ENCODE measurements at regions not wholly inside any gene's neighbourhood (a gene's known extent, or its start where the extent isn't known, plus 50 kb on each side); places are given as distances from the start of the nearest gene placed in this dataset.

DNA sequence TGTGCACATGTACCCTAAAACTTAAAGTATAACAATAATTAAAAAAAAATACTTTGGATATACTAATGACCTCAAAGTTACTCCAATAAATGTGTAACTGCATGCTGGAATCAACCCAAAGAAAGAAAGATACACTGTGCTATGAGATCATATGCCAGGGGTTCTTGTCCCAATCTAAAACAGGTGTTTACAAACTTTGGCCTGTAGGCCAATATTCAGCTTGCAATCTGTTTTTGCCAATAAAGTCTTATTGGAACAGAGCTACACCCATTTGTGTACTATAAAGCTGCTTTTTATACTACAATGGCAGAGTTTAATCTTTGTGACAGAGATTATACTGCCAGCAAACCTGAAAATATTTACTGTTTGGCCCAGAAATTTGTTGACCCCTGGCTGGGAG lies 138.8 kb upstream of the AFF2 start:
- DNase-seq (ENCODE audit: extremely low read depth in 1 of 2, low read depth in 1 of 2) = no peak

DNA sequence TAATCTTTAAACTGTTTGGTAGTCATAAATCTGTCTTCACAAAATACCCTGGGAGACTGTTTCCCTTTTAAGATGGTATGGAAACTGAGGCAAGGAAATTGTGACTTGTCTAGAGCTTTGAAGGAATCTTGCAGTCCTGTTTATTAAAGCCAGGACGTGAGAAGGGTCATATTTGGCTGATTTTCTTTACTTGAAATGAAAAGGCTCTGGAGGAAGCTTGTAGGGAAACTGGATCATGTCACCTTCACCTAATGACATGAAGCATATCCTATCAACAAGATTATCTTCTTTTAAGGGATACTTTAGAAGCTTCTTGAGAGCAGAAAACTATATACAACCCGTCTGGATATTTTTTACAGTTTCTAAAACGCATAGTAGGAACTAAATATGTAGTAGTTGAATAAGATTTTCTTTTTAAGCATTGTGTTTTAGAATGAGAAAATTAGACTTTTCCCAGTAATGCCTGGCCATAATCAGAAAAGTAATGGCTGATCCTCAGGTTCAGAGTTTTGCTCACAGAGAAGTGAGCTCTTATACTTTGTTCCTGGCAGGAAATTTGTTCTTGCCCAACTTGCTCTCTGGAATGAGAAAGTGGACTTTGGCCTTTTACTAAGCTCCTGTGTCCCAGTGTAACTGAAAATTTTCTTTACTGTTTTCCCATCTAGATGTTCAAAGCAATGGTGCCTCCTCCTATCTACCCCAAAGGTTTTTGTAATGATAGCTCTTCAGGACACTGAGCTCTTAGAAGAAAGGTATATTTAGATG lies 136.8 kb upstream of the AFF2 start:
- DNase-seq (ENCODE audit: extremely low read depth in 1 of 2, low read depth in 1 of 2) = no peak

DNA sequence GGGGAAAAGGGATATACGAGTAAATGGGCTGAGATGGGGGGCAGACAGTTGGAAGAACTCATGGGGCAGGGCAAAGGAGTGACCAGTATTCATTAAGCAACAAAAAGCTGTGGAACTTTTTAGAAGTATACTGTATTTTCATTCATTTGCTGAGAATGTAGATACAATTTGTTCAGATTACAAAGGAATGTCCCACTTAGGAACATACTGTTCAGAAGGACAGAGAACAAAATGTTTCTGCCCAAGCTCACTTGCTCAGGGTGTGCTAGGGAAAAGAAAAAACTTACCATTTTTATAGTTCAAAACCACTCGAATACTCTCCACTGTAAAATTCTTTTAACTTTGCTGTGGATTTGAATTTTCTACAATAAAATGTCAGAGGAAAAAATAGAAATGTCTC lies 135.2 kb upstream of the AFF2 start:
- DNase-seq (ENCODE audit: extremely low read depth in 1 of 2, low read depth in 1 of 2) = no peak

DNA sequence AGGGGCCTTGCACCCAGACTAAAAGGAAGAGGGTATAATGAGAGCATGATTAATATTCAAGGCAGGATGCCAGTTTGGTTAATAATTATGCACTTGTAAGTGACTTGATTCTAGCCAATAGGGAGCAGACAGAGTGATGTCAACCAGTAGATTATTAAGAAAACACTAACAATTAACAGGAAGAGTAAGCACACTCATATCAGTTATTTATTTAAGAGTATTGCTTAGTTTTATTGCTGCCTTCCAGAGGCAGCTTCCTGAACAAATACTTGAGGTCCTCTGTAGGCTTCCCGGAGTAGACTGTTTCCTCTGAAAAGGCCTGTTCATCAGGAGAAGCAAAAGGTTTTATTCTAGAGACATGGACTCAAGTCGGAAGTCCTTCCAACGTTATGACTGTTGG lies 129.1 kb upstream of the AFF2 start:
- no peak for DNase-seq (ENCODE audit: extremely low read depth in 1 of 2, low read depth in 1 of 2)

DNA sequence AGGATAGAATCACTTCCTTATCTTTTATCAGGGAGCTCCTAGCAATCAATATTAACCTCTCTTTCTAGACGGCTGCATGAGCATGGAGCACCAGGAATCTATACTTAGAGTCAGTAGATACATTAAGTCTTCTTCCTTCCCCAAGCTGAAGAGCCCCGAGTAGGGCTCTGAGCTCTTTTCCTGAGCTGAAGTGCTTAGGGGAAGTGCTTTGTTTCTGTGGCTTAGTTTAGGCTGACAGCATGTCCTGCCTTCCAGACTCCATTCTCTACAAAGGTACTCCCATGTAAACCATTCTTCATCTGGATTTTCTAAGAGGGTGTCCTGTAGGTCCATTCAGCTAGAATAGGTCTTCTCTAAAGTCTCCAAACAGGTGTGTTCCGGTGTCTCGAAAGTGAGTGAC lies 127.5 kb upstream of the AFF2 start:
- no peak for DNase-seq (ENCODE audit: extremely low read depth in 1 of 2, low read depth in 1 of 2)

DNA sequence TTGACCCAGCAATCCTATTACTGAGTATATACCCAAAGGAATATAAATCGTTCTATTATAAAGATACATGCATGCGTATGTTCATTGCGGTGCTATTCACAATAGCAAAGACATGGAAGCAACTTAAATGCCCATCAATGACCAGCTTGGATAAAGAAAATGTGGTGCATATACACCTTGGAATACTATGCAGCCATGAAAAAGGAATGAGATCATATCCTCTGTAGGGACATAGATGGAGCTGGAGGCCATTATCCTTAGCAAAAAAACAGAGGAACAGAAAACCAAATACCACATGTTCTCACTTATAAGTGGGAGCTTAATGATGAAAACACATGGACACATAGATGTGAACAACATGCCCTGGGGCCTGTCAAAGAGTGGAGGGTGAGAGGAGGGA lies 124.1 kb upstream of the AFF2 start:
- DNase-seq (ENCODE audit: extremely low read depth in 1 of 2, low read depth in 1 of 2) = no peak

DNA sequence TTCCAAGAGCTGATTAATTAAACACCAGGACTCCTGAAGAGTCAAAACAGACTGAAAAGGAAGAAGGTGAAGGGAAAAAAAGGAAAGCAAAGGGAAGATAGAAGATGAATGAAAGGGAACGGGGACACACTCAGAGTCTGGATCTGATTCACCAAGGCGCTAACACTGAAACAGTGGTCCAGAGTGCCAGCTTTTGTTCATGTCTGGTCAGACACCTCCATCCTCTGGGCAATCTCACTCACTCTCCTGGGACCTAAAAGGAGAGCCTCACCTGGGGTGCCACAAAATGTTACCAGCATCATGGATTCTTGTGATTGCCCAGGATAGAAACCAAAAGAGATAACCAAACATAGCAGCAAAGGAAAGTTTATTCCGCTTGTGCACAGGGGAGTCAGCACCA lies 120.3 kb upstream of the AFF2 start:
- no peak for DNase-seq (ENCODE audit: extremely low read depth in 1 of 2, low read depth in 1 of 2)

DNA sequence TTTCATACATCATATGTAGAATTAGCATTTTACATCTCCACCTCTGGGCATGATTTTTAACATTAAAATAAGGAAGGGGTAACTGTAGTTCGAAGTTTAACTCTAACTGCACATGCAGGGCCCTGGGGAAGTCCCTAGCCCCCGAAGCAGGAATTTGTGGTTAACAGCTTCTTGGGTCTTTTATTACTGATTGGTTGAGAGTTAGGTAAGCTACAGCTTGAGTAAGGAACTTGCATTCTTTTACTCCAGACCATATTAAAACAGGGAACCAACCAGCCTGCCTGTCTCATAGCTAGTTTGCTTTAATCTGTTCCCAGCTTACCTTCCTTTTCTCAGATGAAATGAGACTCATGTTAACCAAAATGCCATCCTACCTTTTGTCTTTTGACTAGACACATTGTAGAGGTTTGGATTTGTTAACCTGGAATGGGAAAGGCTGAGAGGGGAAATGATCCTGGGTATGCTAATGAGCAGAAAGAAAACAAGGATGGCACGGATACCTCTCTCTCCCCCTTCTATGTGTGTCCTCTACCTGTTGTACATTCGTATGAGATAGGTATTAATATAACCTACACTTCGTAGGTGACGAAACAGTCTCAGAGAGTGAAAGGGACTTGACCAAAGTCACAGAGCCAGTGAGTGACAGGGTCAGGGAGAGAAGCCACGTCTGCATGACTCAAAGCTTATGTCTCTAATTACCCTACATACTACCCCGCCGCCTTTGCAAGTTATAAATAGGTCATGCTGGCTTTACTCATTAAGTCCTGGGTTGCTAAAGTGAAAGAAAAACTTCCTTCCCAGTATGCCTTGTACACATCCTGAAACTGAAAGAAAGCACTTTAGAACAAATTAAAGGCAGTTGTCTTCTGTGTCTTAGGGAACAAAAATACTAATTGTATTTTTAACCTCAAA lies 119.5 kb upstream of the AFF2 start:
- no peak for DNase-seq (ENCODE audit: extremely low read depth in 1 of 2, low read depth in 1 of 2)

DNA sequence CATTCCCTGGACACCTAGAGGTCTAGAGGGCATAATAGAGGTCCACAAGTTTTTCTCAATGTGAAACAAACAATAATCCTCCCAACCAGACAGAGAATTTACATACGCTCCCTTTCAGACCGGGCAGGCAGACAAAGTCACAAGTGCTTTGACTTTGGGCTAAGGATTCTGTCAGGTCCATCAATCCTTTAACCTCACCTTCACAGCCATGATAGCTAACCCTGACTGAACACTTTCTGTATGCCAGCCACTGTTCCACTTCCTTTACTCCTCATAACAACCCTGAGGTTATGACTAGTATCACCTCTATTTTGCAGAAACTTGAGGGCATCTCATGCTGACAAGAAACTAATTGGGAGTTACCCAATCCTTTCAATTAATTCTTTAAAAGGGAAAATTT lies 118.8 kb upstream of the AFF2 start:
- no peak for DNase-seq (ENCODE audit: extremely low read depth in 1 of 2, low read depth in 1 of 2)

DNA sequence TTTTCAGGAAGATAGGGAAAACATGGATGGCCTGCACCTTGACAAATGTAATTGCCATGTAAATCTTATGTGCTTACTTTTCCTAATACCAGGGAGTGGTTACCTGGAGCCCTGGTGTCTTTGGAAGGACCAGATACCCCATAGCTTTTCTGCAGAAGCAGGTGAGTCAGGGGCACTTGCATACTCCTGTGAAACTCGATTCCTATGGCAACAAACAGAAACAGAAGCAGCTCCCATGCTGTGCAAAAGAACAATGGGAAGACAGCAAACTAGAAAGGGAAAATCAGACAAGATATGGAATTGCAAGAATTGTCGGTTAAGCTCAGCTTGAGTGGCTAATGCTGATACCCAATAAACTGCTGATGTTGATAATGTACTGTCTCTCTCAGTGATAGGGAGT lies 117.4 kb upstream of the AFF2 start:
- DNase-seq (ENCODE audit: extremely low read depth in 1 of 2, low read depth in 1 of 2) = no peak

DNA sequence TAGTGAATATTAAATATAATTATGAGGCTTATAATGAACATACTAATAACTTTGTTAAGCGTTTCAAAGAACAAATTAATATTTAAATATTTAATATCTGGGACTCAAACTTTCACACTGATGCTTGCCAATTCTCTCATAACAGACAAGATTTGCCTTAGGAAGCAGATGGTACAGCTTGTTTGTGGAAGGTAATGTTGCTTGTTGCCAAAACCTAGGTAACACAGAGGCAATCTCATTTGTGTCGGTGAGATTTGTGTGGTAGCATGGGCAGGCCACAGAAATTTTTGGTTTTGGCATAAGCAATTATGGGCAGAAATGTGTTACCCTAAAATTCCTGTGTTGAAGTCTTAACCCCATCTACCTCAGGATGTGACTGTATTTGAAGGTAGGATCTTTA lies 114.9 kb upstream of the AFF2 start:
- no peak for DNase-seq (ENCODE audit: extremely low read depth in 1 of 2, low read depth in 1 of 2)

DNA sequence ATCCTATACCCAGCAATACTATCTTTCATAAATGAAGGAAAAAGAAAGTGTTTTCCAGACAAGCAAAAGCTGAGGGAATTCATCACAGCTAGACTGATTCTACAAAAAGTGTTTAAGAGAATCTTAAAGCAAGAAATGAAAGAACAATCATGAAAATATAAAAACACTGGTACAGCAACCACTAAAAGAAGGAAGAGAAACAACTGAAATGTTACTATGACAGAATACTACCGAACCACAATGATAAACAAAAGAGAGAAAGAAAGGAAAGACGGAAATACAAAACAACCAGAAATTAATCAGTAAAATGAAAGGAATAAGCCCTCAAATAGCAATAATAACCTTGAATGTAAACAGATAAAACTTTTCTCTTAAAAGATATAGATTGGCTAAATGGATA lies 110.8 kb upstream of the AFF2 start:
- DNase-seq (ENCODE audit: extremely low read depth in 1 of 2, low read depth in 1 of 2) = no peak

DNA sequence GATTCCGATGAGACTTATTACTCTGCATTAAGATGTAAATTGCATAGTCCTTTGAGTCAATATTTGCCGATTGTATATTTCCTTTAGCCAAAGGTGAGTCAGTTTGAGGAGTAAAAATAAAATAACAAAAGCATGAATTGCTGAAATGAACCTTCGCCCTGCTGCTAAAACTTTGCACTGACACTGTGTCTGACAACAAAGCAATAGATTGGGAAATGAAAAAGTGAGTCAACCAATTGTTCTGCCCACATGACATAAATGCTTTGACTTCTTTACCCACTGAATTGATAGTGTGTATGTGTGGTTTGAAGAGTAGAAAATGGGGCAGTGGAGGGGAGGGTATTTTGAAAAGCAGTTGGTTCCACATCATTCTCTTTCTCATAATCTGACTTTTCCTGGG lies 88.4 kb upstream of the AFF2 start:
- no peak for DNase-seq (ENCODE audit: extremely low read depth in 1 of 2, low read depth in 1 of 2)

DNA sequence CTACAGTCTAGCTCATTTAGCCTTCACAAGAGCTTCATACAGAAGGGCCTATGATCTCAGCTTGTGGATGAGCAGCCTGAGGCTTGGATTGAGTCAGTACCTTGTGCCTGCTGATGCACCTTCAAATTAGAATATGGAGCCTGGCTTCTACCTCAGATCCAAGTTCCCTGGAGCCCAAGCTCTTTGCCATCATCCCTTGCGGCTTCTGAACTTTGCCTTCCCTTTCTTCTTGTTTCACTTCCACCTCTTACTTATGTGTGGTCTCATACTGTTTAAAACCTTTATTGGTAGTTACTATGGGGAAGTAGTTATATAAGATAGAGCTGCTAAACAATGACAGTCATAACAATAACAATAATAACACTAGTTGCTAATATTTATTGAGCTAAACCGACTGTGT lies 84.3 kb upstream of the AFF2 start:
- DNase-seq (ENCODE audit: extremely low read depth in 1 of 2, low read depth in 1 of 2) = no peak

DNA sequence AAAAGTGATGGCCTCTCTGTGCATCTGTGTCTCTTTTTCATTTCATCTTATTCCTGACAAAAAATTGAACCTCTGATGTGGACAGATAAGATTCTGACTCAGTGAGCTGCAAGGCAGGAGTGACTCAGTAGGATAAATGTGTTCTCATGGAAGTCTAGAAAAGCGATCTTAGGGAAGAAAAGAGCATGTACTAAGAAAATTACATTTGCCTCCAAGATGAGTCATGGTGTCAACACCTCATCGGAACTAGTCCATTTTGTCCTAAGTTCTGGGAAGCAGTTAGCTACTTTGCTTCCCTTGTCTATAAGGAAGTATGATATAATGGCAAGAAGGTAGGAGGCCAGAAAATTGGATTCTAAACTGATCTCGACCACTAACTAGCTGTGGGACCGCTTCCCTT lies 83.5 kb upstream of the AFF2 start:
- no peak for DNase-seq (ENCODE audit: extremely low read depth in 1 of 2, low read depth in 1 of 2)

DNA sequence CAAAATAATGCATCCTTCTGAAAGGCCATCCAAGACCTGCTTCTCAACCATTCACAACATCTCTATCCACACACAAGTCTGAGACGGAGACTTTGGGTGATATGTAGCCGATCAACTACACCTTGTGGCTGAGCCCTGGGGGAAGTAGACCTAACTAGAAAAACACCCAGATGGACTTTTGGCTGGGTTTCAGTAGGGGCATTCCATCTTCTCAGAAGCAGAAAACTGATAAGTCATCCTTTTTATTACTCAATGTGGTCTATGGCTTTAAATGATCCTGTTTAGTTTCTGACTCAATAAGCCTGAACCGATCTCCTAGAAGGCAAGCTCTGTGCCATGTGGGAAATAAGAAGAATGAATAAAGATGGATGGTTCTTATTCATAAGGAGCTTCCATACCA lies 82.5 kb upstream of the AFF2 start:
- DNase-seq (ENCODE audit: extremely low read depth in 1 of 2, low read depth in 1 of 2) = no peak

DNA sequence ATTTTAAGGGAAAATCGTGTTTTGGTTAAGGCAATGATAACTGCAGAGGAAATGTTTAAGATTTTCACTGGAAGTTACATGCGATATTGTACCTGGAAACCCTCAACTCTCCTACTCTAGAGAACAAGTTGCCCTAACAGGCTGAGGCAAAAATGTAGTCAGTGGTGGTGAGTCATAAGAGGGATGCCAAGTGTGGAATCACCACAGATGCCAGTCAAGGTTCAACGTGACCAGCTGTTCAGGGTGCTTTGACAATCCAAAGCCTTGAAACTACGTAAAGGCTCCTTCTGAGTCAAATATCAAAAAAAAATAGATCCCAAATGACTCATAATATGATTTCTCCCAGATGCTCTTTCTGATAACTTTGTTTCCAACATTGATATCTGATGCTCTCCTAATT lies 77.9 kb upstream of the AFF2 start:
- no peak for DNase-seq (ENCODE audit: extremely low read depth in 1 of 2, low read depth in 1 of 2)

DNA sequence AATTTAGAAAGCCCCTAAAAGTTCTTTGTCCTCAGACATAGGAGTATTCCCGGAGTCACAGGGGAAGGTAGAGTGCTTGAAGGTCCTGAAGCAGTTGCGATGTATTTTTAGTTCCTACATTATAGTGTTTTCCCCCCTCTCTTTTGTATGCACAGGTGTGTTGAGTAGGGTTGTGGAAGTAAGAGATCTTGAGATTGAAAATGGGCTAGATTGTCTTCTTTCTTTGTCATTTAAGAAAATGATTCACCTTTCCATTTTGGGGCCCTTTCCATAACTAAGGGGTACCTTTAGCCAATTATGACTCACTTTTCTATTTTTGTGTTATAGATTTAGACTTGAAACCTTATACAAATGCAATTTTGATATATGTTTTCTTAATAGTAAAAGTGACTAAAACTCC lies 75.8 kb upstream of the AFF2 start:
- no peak for DNase-seq (ENCODE audit: extremely low read depth in 1 of 2, low read depth in 1 of 2)

DNA sequence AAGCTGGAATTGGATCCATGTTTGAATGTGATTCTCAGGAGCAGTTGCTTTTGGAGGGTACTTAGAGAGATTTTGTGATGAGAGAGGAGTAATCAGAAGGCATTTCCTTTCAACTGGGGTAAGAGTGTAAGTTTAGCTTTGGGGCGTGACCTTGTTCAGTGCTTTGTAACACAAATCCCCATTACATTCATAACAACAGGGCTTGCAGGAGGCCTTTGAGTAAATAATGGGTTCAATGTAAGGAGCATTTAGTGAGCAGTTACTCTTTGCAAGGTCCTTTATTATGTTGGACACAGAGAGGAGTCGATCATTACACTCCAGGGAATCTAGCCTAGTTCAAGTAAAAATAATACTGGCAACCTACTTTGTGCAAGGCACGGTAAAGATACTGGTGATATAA lies 74.0 kb upstream of the AFF2 start:
- no peak for DNase-seq (ENCODE audit: extremely low read depth in 1 of 2, low read depth in 1 of 2)

DNA sequence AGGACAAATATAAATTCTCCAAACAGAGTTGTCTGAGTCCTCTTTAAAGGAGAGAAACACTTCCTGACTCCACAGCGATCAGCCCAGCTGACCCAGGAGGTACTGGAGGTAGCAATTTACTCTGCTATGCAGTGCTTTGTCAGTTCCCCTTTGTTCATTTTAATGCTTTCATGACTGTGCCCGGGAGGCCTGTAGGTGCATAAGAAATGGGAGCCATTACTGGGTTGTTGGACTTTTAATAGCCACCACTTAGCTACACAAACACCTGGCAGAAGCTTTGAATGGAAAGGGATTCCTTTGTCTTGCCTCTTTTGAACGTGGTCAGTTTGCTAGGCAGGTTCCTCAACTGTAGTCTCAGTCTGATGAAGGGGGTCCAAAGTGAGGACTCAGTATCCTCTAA lies 59.0 kb upstream of the AFF2 start:
- DNase-seq (ENCODE audit: extremely low read depth in 1 of 2, low read depth in 1 of 2) = no peak

DNA sequence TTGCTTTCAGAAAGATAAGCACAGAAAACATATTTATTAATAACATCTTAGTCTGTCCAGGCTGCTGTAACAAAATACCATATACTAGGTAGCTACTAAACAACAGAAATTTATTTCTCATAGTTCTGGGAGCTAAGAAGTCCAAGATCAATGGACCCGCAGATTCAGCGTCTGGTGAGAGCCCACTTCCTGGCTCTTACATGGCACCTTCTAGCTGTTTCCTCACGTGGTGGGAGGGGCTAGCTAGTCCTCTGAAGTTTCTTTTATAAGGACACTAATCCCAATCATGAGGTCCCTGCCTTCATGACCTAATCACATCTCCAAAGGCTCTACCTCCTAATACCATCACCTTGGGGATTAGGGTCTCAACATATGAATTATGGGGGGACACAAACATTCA lies 57.2 kb upstream of the AFF2 start:
- DNase-seq (ENCODE audit: extremely low read depth in 1 of 2, low read depth in 1 of 2) = no peak

DNA sequence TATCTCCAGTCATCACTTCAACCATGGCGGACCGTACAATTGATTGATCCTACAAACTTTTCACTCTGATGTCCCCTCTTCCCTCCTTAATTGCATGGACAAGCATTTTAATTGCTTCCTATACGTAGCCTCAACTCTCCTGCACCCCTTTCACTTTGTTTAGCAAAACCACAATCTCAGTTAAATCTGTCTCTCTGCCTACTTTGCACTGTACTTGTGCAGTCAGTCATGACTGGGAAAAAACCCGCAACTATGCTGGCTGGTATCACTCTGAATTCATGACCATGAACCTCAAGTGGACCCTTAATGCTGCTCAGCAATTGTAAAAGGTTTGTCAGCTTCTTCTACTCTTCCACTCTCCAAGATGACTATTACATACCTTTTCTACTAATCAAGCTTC lies 51.7 kb upstream of the AFF2 start:
- DNase-seq (ENCODE audit: extremely low read depth in 1 of 2, low read depth in 1 of 2) = no peak

Measured in activated CD8-positive, alpha-beta memory T cell treated with anti-CD3 and anti-CD28 coated beads for 1 hour (primary cell).